GM20431 (cell line): ENCODE measurements at regions not wholly inside any gene's neighbourhood (a gene's known extent, or its start where the extent isn't known, plus 50 kb on each side); places are given as distances from the start of the nearest gene placed in this dataset.
"Not testable (repeated sequence)": the region's sequence is repeated elsewhere in the genome, so short reads cannot be mapped to it uniquely, and the experiment has no call there.

ENCODE experiments used
- in situ Hi-C: fragments of 300-500 bp; cut with MseI, MboI; formaldehyde crosslinking; loops from one replicate; pipeline ENCODE4 v1.15.0; 2020; ENCODE audit warnings: low sequenced_read_pairs; ENCODE audit not compliant: unreplicated experiment

GRCh38 chr1:184859381-184860105 lies 104.9 kb upstream of the EDEM3 start:
- in situ Hi-C loops, result no loop called here

- in situ Hi-C loops, result no loop called here
Observed at GRCh38 chr1:184858288-184858687, 103.6 kb upstream of the EDEM3 start.

- in situ Hi-C loops, result no loop called here
Observed at GRCh38 chr1:184854496-184855140, 100.0 kb upstream of the EDEM3 start.

GRCh38 chr1:184854036-184854435 lies 99.4 kb upstream of the EDEM3 start:
- in situ Hi-C loops, result no loop called here

GRCh38 chr1:184851822-184852746 lies 97.4 kb upstream of the EDEM3 start:
- in situ Hi-C loops, result no loop called here

- in situ Hi-C loops, result no loop called here
Observed at GRCh38 chr1:184843732-184844495, 89.3 kb upstream of the EDEM3 start.

- in situ Hi-C loops, result no loop called here
Observed at GRCh38 chr1:184840596-184840995, 85.9 kb upstream of the EDEM3 start.

GRCh38 chr1:184838504-184838951 lies 83.9 kb upstream of the EDEM3 start:
- in situ Hi-C loops, result no loop called here

GRCh38 chr1:184836934-184837895 lies 82.6 kb upstream of the EDEM3 start:
- in situ Hi-C loops, result no loop called here

- in situ Hi-C loops, result no loop called here
Observed at GRCh38 chr1:184836141-184836540, 81.5 kb upstream of the EDEM3 start.

GRCh38 chr1:184833994-184834393 lies 79.3 kb upstream of the EDEM3 start:
- in situ Hi-C loops, result not testable (repeated sequence)

GRCh38 chr1:184832517-184832916 lies 77.9 kb upstream of the EDEM3 start:
- in situ Hi-C loops, result no loop called here

- in situ Hi-C loops, result not testable (repeated sequence)
Observed at GRCh38 chr1:184829496-184829895, 74.8 kb upstream of the EDEM3 start.

- in situ Hi-C loops, result no loop called here
Observed at GRCh38 chr1:184828369-184828717, 73.7 kb upstream of the EDEM3 start.

- in situ Hi-C loops, result no loop called here
Observed at GRCh38 chr1:184827600-184828368, 73.1 kb upstream of the EDEM3 start.

- in situ Hi-C loops, result no loop called here
Observed at GRCh38 chr1:184826001-184826400, 71.3 kb upstream of the EDEM3 start.

- in situ Hi-C loops, result no loop called here
Observed at GRCh38 chr1:184825571-184825970, 70.9 kb upstream of the EDEM3 start.

- in situ Hi-C loops, result no loop called here
Observed at GRCh38 chr1:184824691-184825323, 70.1 kb upstream of the EDEM3 start.
